ENCODE measurements at regions not wholly inside any gene's neighbourhood (a gene's known extent, or its start where the extent isn't known, plus 50 kb on each side); places are given as distances from the start of the nearest gene placed in this dataset.
"Not testable (repeated sequence)": the region's sequence is repeated elsewhere in the genome, so short reads cannot be mapped to it uniquely, and the experiment has no call there.

- not testable (repeated sequence) for TF ChIP-seq CTCF (conservative IDR thresholded peaks at IDR 0.05); ZFX (IDR thresholded peaks at IDR 0.05)
These were observed 888.6 kb upstream of the ARRDC3 start for GRCh38 chr5:92271750-92272149.
